HG03354 (cell line): ENCODE measurements at regions not wholly inside any gene's neighbourhood (a gene's known extent, or its start where the extent isn't known, plus 50 kb on each side); places are given as distances from the start of the nearest gene placed in this dataset.
"Not testable (repeated sequence)": the region's sequence is repeated elsewhere in the genome, so short reads cannot be mapped to it uniquely, and the experiment has no call there.

Source experiments
- ATAC-seq: cut with Tn5 transposase; IDR thresholded peaks from one replicate; pipeline ENCODE4 v1.9.1; 2021; ENCODE audit warnings: mild to moderate bottlenecking; ENCODE audit not compliant: unreplicated experiment, poor library complexity, severe bottlenecking

- no peak for ATAC-seq
These were observed 69.7 kb downstream of the GLYATL1 start for GRCh38 chr11:59008947-59009346.

DNA sequence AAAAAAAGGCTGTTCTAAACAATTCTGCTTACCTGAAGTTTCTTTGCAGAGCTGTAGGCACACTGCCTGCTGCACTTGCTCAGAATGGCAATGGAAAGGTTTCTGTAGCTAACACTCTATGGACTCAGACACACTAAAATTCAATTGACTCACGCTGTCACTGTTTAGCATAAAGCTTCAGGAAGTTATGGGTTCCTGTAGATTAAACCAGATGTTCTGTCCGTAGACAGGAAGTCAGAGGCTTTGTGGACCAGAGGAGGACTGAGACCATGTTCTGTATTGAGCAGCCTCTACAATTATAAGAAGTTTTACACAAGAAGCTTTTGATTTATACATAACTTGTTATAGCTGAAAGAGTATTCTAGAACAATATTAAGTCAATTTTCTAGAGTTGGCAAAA is 70.4 kb downstream of the GLYATL1 start:
- peak; percentile 66 for ATAC-seq

GRCh38 chr11:59010708-59011107 is 71.4 kb downstream of the GLYATL1 start:
- no peak for ATAC-seq

DNA sequence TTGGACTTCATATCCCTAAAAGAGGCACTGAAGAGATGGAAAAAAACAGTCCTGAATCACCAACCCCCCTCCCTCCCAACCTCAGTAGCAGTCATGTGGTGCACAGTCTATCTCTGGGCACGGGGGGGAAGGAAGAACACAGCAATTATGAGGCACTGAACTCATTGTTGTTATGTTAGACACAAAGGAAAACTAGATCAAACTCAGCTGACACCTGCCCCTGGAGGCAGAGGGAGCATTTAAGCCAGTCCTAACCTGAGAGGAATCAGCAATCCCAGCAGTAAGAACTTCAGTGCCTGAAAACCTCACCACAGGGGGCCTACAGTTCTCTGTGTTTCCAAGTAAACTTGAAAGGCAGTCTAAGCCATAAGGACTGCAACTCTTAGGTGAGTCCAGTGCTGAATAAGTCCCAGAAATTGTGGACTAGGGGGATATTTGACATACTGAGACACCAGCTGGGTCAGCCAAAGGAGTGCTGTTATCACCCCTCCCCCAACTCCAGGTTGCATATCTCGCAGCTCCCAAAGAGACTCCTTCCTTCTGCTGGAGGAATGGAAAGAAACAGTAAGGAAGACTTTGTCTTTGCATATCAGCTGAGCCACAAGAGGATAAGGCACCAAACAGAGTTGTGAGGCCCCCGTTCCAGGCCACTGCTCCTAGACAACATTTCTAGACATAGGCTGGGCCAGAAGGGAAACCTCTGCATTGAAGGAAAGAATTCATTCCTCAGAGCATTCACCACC is 72.5 kb downstream of the GLYATL1 start:
- ATAC-seq: no peak

DNA sequence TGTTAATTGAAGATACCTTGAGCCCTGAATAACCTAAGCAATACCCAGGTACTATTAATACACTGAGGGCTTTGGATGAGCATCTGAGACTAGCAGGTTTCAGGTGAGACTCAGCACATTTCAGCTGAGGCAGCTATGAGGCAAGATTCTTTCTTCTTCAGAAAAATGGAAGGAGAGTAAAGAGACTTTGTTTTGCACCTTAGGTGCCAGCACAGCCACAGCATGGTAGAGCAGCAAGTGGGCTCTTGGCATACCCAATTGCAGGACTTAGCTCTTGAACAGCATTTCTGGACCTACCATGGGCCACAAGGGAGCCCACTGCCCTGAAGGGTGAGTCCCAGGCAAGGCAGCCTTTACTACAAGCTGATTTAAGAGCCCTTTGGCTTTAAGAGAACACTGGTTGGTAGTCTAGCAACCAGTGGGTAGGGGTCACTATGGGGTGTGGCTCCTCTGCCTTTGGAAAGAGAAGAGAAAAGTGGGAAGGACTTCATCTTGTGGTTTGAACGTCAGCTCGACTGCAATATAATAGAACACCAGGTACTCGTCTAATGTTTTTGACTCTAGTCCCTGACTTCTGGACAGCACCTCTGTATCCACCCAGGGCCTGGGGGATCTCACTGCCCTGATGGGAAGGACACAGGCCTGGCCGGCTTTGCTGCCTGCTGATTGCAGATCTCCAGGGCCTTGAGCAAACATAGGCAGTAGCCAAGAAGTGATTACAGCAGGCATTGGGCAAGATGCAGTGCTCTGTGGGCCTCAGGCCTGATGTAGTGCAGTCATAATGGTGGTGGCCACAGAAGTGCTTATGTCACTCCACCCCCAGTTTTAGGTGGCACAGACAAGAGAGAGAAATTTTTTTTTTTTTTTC is 73.3 kb downstream of the GLYATL1 start:
- ATAC-seq: no peak

DNA sequence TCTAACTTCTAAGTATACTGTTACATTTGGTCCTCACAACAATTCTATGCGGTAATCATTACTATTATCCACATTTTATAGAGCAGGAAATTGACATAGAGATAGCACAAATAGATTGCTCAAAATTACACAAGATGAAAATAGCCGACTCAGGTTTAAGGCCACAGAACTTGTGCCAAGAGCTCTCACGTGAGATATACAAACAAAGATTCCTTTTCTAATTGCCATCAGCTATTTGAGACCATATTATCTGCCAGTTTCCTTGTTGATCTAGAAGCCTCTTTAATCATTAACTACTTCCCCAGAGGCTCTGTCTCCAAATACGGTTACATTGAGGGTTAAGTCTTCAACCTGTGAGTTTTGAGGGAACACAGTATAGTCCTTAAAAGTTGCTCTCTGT is 61.0 kb upstream of the GLYATL1B start:
- ATAC-seq: no peak

GRCh38 chr11:59028105-59028504 is 58.0 kb upstream of the GLYATL1B start:
- no peak for ATAC-seq

DNA sequence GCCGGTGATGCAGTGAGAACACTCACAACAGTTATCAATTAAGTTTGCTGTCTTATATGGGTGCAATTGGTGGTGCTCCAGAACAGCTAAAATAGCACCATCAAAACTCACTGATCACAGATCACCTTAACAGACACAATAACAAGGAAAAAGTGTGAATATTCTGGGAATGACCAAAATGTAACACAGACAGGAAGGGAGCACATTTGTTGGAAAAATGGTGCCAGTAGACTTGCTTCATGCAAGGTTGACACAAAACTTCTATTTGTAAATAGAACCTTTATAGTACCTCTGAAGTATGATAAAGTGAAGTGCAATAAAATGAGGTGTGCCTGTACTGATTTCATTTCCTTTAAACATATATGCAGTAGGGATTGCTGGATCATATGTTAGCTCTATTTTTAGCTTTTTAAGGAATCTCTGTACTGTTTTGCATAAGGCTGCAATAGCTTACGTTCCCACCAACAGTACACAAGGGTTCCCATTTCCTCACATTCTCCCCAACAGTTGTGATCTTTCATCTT is 56.7 kb upstream of the GLYATL1B start:
- ATAC-seq: no peak

DNA sequence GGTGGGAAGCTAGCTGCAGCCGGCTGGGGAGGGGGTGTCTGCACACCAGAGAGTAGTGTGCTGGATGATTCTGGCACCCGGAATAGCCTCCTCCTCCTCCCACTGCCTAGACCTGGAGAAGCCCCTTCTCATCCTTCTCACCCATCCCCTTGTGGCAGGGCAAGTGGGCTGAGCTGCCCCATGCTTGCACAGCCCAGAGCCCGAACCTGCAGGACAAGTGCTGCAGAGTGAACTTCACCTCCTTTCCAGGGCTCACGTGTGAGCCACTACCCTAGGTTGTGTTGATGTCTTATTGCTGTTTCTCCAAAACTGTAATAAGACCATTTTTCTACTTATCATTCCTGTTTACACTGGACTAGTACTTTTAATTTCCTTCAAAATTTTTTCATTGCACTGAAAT is 56.1 kb upstream of the GLYATL1B start:
- ATAC-seq: no peak

DNA sequence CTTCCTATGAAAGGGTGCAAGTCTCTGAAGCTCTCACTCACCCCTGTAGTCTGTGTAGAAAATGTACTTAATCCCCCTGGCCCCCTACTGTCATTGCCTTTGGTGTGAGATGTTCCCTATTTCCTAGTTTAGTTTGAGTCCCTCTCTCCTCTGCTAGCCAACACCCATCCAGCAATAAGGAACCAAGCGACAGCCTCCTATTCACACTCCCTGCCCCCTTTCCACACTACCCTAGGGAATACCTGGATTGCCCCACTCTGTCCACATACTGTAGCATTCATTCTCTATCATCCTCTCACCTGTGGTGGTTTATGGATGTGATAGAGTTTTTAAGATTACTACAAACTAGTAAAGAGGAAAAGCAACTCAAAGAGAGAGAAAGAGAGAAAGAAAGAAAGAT is 54.4 kb upstream of the GLYATL1B start:
- ATAC-seq: not testable (repeated sequence)
